Sigmoid colon (tissue), 6 donors: ENCODE measurements at regions not wholly inside any gene's neighbourhood (a gene's known extent, or its start where the extent isn't known, plus 50 kb on each side); places are given as distances from the start of the nearest gene placed in this dataset.

Experiments
- DNase-seq: peaks from one replicate; pipeline ENCODE4 v3.0.0-alpha.2; 2019
- H3K27ac ChIP-seq, 4 donors: fragments of 200-600 bp; sonication (generic); one replicate each; pipeline ENCODE4 v1.5.1; 2016 to 2019; ENCODE audit warnings: mild to moderate bottlenecking in 1 of 4
- H3K27me3 ChIP-seq, 3 donors: fragments of 200-600 bp; sonication (generic); one replicate each; pipeline ENCODE4 v1.5.1; 2019; ENCODE audit warnings: mild to moderate bottlenecking in 1 of 3
- H3K36me3 ChIP-seq, 4 donors: fragments of 200-600 bp; sonication (generic); one replicate each; pipeline ENCODE4 v1.5.1; 2016 to 2019
- H3K4me1 ChIP-seq, 4 donors: fragments of 200-600 bp; sonication (generic); one replicate each; pipeline ENCODE4 v1.5.1; 2017 to 2019
- H3K4me3 ChIP-seq, 4 donors: fragments of 200-600 bp; sonication (generic); one replicate each; pipeline ENCODE4 v1.5.1; 2017 to 2019; ENCODE audit warnings: mild to moderate bottlenecking in 2 of 4, moderate library complexity in 1 of 4
- H3K9me3 ChIP-seq, 4 donors: fragments of 200-600 bp in 3 of 4; sonication (generic) in 3 of 4; one replicate each; pipeline versions ENCODE4 v1.5.1 to v1.6.1; 2013 to 2019
- EP300 ChIP-seq, 4 donors: sonication (generic); formaldehyde crosslinking; IDR thresholded peaks; one replicate each; pipeline ENCODE4 v1.6.1; 2017; ENCODE audit warnings: antibody characterized with exemption in 4 of 4
- POLR2A ChIP-seq, 2 donors: fragments of 450-650 bp; IDR thresholded peaks; one replicate each; pipeline ENCODE4 v1.6.1; 2016; ENCODE audit warnings: antibody characterized with exemption in 2 of 2, mild to moderate bottlenecking in 2 of 2, moderate library complexity in 2 of 2
- POLR2AphosphoS5 ChIP-seq, 4 donors: sonication (generic); formaldehyde crosslinking; IDR thresholded peaks; one replicate each; pipeline ENCODE4 v1.6.1; 2017; ENCODE audit warnings: antibody characterized with exemption in 4 of 4
- WGBS, 2 donors: extraction: QIAGEN DNeasy Blood & Tissue Kit; methylation state at CpG; one replicate each; pipeline ENCODE4 v1.1.7; 2013; 5-methylcytosine and 5-hydroxymethylcytosine counted together
- intact Hi-C: fragments of 100-400 bp; cut with DNase I; formaldehyde crosslinking; loops from one replicate; pipeline ENCODE4 v1.15.1; 2023
- TF ChIP-seq, protein P1 (sequence below), 4 experiments: fragments of 450-650 bp in 3 of 4; fragments of 200-600 bp in 1 of 4; IDR thresholded peaks; one replicate each; pipeline ENCODE4 v1.5.1; 2016 to 2019; ENCODE audit warnings: antibody characterized with exemption in 4 of 4, mild to moderate bottlenecking in 3 of 4, moderate library complexity in 2 of 4
- donor health status: healthy with polysubstance abuse.
- donor health status: healthy.

DNA sequence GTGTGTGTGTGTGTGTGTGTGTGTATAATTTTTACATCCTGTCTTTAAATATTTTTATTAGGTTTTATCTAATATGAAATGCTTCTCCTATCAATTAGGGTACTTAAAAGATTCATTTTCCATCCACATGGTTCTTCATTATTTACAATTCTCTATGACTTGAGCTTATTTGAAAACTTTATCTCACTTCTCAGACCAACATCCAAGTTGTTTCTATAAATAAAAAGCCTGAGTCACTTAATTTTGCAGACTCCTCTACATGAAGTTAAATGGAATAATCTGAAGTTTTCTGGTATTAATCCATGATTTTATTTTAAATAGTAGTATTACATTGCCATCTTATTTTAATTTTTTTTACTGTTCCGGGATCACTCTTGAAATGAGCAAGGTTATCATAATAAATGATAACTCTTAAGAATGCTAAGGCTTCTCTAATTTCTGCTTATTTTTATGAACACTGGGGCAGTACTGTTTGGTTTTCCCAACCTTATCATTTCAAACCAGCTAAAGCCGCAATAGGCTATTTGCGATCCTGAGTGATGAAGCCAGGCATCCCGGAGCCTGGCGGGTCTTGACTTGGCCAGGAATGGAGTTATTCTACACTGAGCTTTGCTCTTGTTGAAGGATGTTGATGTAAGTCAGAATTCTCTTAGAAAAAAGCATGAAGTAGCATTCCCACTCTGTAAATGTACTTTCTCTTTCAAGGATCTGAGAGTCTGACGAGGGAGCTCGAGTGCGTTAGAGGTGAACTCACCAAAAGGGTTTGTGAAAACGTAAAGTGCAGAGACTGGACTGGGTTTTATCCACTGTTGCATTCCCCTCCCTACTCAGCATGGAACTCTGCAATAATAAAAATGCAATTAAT is 220.2 kb upstream of the LRTM1 start:
- Histone ChIP-seq H3K4me3 (no peak overlapping the region), H3K36me3 (no peaks in the 10 kb centered on the region), H3K27ac (no peak overlapping the region), H3K27me3 (no peaks in the 10 kb centered on the region), H3K4me1 (no peaks in the 10 kb centered on the region), H3K9me3 (no peaks in the 10 kb centered on the region)
- WGBS, 2 donors, result 80 to 90% methylated on average over 9 of the region's 9 CpGs
- intact Hi-C loops, result no loop called here
- TF ChIP-seq EP300 (IDR thresholded peaks at IDR 0.05) (no peak), POLR2A (IDR thresholded peaks at IDR 0.05) (no peak), POLR2AphosphoS5 (IDR thresholded peaks at IDR 0.05) (no peak)
- TF ChIP-seq, protein P1, sequence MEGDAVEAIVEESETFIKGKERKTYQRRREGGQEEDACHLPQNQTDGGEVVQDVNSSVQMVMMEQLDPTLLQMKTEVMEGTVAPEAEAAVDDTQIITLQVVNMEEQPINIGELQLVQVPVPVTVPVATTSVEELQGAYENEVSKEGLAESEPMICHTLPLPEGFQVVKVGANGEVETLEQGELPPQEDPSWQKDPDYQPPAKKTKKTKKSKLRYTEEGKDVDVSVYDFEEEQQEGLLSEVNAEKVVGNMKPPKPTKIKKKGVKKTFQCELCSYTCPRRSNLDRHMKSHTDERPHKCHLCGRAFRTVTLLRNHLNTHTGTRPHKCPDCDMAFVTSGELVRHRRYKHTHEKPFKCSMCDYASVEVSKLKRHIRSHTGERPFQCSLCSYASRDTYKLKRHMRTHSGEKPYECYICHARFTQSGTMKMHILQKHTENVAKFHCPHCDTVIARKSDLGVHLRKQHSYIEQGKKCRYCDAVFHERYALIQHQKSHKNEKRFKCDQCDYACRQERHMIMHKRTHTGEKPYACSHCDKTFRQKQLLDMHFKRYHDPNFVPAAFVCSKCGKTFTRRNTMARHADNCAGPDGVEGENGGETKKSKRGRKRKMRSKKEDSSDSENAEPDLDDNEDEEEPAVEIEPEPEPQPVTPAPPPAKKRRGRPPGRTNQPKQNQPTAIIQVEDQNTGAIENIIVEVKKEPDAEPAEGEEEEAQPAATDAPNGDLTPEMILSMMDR (IDR thresholded peaks at IDR 0.05), result no peak
- no peak for DNase-seq

DNA sequence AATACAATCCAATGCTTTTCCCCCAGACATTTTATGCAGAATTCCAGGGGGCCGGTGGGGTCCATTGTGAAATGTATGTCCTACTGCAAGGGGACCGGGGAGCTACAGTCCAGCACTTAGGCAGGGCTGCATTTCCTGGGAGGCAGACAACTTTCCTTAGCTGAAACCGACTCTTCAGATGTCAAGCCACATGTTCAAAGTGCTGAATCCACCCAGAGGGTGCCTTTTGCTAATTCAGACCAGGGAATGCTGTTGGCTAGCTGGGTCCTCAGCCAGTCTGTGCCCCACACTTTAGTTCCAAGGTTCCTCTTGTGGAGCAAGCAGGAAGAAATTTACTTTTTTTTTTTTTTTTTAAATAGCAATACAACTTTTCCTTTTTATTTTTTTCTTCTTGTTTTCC is 219.5 kb upstream of the LRTM1 start:
- 83 to 87% methylated on average over 3 of the region's 3 CpGs for WGBS, 2 donors
- Histone ChIP-seq H3K36me3 (no peaks in the 10 kb centered on the region), H3K4me1 (no peaks in the 10 kb centered on the region), H3K9me3 (no peaks in the 10 kb centered on the region), H3K27me3 (no peaks in the 10 kb centered on the region), H3K4me3 (no peak overlapping the region), H3K27ac (no peak overlapping the region)
- no peak for DNase-seq
- intact Hi-C loops, result no loop called here
- TF ChIP-seq EP300 (IDR thresholded peaks at IDR 0.05) (no peak), POLR2AphosphoS5 (IDR thresholded peaks at IDR 0.05) (no peak)
- TF ChIP-seq, protein P1 (IDR thresholded peaks at IDR 0.05), result no peak

DNA sequence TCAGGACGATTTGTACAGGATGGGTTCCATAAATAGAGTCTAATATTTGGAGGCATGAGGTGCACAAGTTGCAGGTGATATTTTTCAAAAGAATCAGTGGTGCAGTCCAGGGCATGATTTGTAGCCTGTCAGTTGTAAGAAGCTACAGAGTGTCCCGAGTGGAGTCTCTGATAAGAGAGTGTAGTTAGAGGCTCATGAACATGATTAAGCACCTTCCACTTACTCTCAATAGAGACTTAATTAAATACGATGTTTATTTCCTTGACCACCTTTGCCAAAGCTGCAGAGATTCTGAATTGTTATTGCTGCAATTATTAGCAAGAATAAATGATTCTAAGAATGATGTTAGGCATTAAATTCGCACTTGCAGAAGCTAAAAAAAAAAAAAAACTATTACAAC is 218.4 kb upstream of the LRTM1 start:
- TF ChIP-seq, protein P1 (IDR thresholded peaks at IDR 0.05), result no peak
- TF ChIP-seq POLR2AphosphoS5 (IDR thresholded peaks at IDR 0.05) (no peak), EP300 (IDR thresholded peaks at IDR 0.05) (no peak), POLR2A (IDR thresholded peaks at IDR 0.05) (no peak)
- DNase-seq, result no peak
- Histone ChIP-seq H3K27ac (no peak overlapping the region), H3K27me3 (no peaks in the 10 kb centered on the region), H3K4me3 (no peak overlapping the region), H3K9me3 (no peaks in the 10 kb centered on the region), H3K36me3 (no peaks in the 10 kb centered on the region), H3K4me1 (no peaks in the 10 kb centered on the region)
- intact Hi-C loops, result no loop called here
- WGBS, 2 donors, result 66 to 72% methylated on average over 4 of the region's 4 CpGs

DNA sequence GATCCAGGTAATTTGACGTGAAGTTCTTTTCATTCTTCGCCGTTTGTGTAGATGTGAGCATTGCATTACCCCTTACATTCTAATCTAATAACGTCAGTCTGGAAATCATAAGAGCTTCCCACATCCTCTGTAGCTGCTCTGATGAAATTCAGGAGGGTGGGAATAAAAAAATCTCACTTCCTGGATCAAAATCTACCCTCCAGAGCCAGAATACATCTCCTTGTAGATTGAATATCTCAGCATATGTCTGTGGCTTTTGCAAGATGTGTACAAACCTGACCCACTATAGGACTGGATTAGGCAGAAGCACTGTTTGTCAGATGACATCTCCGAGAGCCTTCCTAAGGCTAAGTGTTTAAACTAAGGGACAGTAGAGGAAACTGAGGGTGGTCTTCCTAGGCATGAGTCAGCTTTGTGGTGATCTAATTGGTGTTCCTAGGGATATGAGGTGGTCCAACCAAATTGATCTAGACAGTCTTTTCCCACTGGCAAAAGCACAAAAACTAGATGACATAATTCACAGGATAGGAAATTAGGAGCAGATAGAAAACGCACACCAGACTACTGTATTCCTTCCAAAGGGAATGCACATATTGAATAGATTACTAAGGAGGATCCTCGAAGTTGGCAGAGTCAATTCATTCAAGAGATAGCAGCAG is 216.3 kb upstream of the LRTM1 start:
- TF ChIP-seq POLR2A (IDR thresholded peaks at IDR 0.05), result no peak
- TF ChIP-seq EP300 (IDR thresholded peaks at IDR 0.05), result no peak
- TF ChIP-seq POLR2AphosphoS5 (IDR thresholded peaks at IDR 0.05), result no peak
- TF ChIP-seq, protein P1 (IDR thresholded peaks at IDR 0.05), result no peak
- no peaks in the 10 kb centered on the region for H3K27me3 ChIP-seq
- intact Hi-C loops, result no loop called here
- H3K9me3 ChIP-seq, result no peaks in the 10 kb centered on the region
- H3K36me3 ChIP-seq, result no peaks in the 10 kb centered on the region
- no peaks in the 10 kb centered on the region for H3K4me1 ChIP-seq
- DNase-seq, result no peak
- H3K4me3 ChIP-seq, result no peak overlapping the region
- no peak overlapping the region for H3K27ac ChIP-seq
- WGBS, 2 donors, result 79% methylated on average over 7 of the region's 7 CpGs
